ENCODE measurements at regions not wholly inside any gene's neighbourhood (a gene's known extent, or its start where the extent isn't known, plus 50 kb on each side); places are given as distances from the start of the nearest gene placed in this dataset.

- DNase-seq (ENCODE audit: low read depth, low spot score) (no peak), ATAC-seq (no peak)
- H3K9me3 ChIP-seq (ENCODE audit: control insufficient read depth, insufficient read depth, low read depth, low read length) = no peaks in the 10 kb centered on the region
- CTCF ChIA-PET = no interaction called here
- TF ChIP-seq CTCF (IDR thresholded peaks at IDR 0.05) (no peak), TCF7L2 (IDR thresholded peaks at IDR 0.05; ENCODE audit: low read depth, low read length) (no peak), SIN3A (IDR thresholded peaks at IDR 0.05; ENCODE audit: borderline replicate concordance, insufficient read depth, low read depth, low read length) (no peak), REST (IDR thresholded peaks at IDR 0.05; ENCODE audit: insufficient read depth in 1 of 2, low read depth in 2 of 2, low read length in 1 of 2) (no peak), POLR2AphosphoS5 (IDR thresholded peaks at IDR 0.05; ENCODE audit: low read depth, low read length) (no peak)
- intact Hi-C loops (cut with micrococcal nuclease; ENCODE audit: unreplicated experiment) (no loop called here), in situ Hi-C loops (cut with HindIII; ENCODE audit: low pct_unique_long_range_greater_than_20kb, low sequenced_read_pairs) (no loop called here)
- POLR2A ChIA-PET = no interaction called here
- H3K4me1 ChIP-seq (ENCODE audit: control insufficient read depth, insufficient read depth, low read length) = peaks cover 5% of the 10 kb centered on the region; the same call in 1 of the 2 replicates
- no peaks in the 10 kb centered on the region for H3K27me3 ChIP-seq (ENCODE audit: control insufficient read depth, insufficient read depth, low read length)
- H3K27ac ChIP-seq (ENCODE audit: low read length) = no peak overlapping the region
- no peak overlapping the region for H3K4me3 ChIP-seq (ENCODE audit: low read depth in 2 of 2, low read length in 2 of 2)
- no TSS peak for BruUV-seq (replicated peaks)
- H3K36me3 ChIP-seq (ENCODE audit: control insufficient read depth, insufficient read depth, low read length) = no peaks in the 10 kb centered on the region
These were observed 78.4 kb downstream of the ADAMTS15 start for GRCh38 chr11:130526846-130527245.

DNA sequence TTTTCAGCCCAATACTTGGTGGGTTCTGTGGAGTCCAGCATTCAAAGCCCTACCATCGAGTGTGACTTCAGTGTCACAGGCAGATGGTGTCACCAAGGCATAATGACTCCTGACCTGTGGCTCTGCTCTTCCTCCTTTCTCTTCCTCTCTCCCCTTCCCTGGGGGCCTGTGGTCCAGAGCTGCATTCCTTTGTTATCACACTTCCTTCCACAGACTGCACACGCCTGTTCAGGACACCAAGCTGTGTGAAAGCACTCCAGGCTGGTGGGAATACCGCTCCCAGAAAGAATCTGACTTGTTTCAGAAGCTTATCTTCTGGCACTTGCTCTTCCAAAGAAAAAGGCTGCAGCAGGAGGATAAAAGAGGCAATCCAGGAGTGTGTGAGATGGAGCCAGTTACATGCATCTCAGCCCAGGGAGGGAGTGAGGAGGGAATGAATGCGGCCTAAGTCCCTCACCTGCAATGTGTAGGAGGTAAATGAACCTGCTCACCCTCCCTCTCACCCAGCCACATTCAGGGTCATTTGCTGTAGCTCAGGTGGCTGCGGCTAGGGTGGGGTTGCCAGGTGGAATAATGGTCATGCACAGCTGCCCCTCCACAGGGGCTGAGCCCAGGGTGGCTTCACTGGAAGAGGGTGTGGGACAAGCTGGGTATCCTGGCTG is 79.3 kb downstream of the ADAMTS15 start:
- CTCF ChIA-PET = no interaction called here
- Histone ChIP-seq H3K4me3 (ENCODE audit: low read depth in 2 of 2, low read length in 2 of 2) (no peak overlapping the region), H3K27ac (ENCODE audit: low read length) (no peak overlapping the region; the same call in 1 of the 2 replicates), H3K4me1 (ENCODE audit: control insufficient read depth, insufficient read depth, low read length) (no peaks in the 10 kb centered on the region), H3K9me3 (ENCODE audit: control insufficient read depth, insufficient read depth, low read depth, low read length) (no peaks in the 10 kb centered on the region), H3K36me3 (ENCODE audit: control insufficient read depth, insufficient read depth, low read length) (no peaks in the 10 kb centered on the region), H3K27me3 (ENCODE audit: control insufficient read depth, insufficient read depth, low read length) (no peaks in the 10 kb centered on the region)
- ATAC-seq = no peak
- DNase-seq (ENCODE audit: low read depth, low spot score) = no peak
- no TSS peak for BruUV-seq (replicated peaks)
- TF ChIP-seq TCF7L2 (IDR thresholded peaks at IDR 0.05; ENCODE audit: low read depth, low read length) (no peak), SIN3A (IDR thresholded peaks at IDR 0.05; ENCODE audit: borderline replicate concordance, insufficient read depth, low read depth, low read length) (no peak), REST (IDR thresholded peaks at IDR 0.05; ENCODE audit: insufficient read depth in 1 of 2, low read depth in 2 of 2, low read length in 1 of 2) (no peak), POLR2AphosphoS5 (IDR thresholded peaks at IDR 0.05; ENCODE audit: low read depth, low read length) (no peak), CTCF (IDR thresholded peaks at IDR 0.05) (no peak)
- POLR2A ChIA-PET = no interaction called here
- in situ Hi-C loops (cut with HindIII; ENCODE audit: low pct_unique_long_range_greater_than_20kb, low sequenced_read_pairs) (no loop called here), intact Hi-C loops (cut with micrococcal nuclease; ENCODE audit: unreplicated experiment) (no loop called here)

All from Panc1 (cell line).